H4 (cell line): ENCODE measurements at regions not wholly inside any gene's neighbourhood (a gene's known extent, or its start where the extent isn't known, plus 50 kb on each side); places are given as distances from the start of the nearest gene placed in this dataset.

Experiments used
- DNase-seq: peaks from one replicate; pipeline ENCODE4 v3.0.0-alpha.2; 2015; ENCODE audit warnings: low spot score

DNA sequence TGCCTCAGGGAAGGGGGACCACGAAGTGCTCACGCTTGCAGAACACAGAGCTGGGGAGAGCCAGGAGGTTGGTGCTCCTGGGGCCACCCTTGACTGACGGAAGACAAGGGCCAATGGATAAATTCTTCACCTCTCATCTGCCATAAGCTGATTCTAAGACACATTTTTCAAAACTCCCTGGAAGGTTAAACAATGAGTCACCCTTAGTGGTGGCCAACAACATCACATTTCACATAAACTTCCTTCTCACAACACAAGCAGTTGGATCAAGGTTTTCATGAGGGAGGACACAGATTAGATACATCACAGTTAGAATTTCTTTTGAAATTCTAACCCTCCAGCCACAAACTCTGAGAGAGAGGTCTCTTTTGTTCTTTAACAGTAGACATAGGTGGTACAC is 713.6 kb upstream of the POU3F3 start:
- DNase-seq = peak; percentile 7

DNA sequence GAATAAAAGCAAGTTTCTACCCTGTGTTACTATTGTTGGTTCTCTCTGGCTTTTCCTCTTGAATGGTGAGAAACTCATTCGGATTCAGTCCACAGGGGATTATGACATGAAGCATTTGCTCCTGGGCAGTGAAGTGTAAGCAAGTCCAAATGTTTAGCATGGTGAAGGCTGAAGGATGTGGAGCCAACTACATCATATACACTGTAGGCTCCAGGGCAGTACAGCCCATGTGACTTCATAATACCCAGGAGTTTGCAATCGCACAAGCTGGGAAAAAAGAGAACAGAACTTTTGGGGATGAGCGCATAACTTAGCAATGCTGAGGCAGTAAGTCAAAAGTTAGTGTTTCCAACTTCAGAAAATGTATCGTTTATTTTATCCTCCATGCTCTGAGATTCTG is 695.7 kb upstream of the POU3F3 start:
- no peak for DNase-seq

DNA sequence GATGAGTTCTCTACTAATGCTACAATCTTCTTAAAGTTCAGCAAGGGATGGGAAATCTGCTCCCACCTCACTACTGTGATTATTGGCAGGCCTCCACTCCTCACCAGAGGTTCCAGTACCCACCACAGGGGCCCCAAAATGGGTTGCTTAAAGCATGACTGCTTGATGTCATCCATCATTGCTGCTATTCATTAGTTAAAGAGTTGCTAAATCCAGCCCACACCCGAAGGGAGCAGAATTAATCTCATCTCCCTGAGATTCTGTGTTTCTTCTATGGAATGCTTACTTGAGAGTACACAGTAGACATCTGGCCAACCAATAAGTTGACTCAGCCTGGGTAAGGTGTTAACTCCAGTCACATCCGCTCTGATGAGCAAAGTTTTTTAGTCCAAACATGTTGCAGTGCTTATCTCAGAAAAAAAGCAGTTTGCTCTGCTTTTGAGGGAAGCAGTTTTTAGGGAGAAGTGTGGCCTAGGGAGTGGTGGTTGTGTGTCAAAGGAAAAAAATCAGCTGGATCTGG is 690.2 kb upstream of the POU3F3 start:
- DNase-seq = no peak

DNA sequence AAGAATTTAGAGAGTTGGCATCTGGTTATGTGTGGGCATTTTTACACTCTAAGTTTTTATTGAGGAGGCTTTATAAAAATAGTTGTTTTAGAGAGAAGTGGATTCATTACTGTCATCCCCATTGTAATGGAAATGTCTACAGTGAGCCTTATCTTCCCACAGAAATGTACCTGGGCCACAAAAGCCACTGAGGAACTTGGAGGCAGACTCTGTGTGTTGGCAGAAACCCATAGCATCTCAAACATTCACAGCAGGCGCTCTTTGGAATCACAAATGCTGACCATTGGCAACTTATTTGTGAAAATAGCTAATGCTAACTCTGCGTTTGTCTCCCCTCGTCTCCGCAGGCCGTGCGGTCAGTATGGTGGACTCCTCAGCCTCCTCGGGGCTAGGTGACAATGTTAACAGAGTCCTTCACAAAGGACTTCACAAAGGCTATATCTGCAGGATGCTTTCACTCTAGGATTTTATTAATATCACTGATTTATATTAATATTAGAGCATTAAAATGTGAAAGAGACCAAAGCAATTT is 689.1 kb upstream of the POU3F3 start:
- DNase-seq = no peak

DNA sequence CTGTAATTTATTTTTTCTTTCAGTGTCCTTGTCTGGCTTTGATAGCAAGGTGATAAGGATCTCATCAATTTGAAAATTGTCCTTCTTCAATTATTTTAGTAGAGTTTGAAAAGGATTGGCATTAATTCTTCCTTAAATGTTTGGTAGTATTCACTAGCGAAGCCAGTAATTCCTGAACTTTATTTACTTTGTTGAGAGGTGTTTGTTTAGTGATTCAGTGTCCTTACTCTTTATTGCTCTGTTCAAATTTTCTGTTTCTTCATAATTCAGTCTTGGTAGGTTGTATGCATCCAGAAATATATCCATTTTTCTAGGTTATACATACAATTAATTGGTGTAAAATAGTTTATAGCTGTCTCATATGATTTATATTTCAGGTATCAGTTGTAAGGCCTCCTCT is 676.7 kb upstream of the POU3F3 start:
- DNase-seq = no peak

DNA sequence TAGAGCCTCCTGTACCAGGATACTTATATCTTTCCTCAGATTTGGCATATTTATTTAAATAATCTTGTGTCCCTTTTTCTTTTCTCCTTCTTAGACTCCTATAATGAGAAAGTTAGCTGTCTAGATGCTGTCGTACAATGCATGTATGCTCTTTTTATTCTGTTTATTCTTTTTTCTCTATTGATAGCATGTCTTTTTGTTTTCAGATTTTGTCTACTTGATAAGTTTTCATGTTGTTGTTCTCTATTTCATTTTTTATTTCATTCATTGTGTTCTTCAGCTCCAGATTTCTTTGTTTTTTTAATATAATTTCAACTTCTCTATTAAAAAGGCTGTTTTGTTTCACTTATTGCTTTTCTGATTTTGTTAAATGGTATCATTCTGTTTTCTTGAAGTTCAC is 674.3 kb upstream of the POU3F3 start:
- no peak for DNase-seq

DNA sequence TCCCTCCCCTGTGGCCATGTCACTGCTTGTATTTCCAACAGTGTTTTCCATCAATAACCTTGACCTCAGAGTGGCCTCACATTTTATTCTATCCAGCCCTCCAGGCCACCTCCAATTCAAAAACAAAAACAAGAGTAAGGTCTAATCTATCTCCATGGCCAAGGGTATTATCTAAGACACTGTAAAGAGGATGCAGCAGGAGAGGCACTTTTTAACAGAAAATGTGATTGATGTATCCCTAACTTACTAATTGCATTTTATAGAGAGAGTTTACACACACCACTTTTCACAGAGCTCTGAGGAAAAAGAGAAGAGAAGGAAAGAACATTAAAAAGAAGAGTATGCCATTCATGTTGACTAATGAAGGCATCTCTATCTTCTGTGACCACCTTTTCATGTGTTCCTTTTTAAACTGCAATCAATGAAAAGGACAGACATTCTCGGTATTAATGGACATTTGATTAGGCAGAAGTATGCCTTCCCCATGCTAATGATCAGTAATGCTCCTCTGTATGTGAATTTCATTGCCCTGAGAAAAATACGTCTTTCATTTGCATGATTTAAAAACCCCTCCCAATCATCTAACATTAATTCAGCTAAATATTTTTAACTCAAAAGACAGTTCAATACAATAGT is 653.3 kb upstream of the POU3F3 start:
- no peak for DNase-seq

DNA sequence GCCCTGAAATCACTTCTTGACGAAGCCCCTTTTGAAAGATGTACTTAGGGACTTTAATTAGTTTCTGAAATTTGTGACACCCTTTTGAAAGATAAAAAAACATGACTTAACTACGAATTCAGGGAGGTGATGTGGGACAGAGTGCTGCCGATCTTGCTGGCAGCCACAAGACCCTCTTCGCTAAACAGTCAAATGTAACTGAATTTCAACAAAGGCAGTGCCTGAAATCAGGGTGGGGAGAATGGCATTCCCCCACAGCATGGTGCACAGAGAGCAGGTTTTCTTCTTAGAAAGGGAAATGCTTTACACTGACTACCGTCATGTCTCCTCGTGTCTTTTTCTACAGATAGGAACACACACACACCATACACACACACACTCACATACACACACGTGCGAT is 640.2 kb upstream of the POU3F3 start:
- no peak for DNase-seq

DNA sequence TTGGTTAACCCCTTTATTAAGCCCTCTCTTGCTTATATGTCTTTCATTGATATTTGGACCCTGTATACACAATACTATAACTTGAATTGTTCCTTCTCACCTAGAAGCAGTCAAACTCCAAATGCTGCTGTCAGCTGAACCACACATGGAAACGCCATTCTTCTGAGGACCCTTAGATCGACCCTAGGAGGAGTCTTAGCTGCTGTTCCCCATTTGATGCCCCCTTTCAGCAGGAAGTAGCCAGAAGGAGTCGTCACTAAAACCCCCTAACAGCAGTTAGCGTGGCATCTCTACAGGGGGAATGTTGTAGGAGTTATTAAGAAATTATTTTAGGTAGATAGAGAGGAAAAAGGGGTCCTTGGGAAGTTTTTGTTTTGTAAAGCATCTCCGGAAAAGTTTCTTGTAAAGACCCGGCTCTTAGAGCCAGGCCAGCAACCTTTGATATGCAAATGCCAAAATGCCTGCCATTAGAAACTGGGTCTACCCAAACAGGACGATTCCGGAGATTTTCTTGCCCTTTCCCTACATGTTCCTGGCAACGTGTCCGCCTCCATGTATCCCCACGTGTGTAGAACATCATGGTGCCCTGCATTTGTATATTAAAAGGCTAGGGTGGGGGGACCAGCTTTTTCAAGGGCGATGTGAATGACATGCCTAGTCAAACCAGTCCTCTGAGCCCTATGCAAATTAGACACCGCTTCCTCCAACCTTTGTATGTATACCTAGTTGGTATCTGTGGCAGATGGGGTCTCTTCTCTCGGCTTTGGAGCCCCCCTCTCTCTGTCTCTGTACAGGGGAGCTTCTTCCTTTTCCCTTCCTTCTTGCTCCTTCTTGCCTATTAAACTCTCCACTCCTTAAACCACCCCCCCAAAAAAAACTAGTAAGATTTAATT is 638.4 kb upstream of the POU3F3 start:
- no peak for DNase-seq

DNA sequence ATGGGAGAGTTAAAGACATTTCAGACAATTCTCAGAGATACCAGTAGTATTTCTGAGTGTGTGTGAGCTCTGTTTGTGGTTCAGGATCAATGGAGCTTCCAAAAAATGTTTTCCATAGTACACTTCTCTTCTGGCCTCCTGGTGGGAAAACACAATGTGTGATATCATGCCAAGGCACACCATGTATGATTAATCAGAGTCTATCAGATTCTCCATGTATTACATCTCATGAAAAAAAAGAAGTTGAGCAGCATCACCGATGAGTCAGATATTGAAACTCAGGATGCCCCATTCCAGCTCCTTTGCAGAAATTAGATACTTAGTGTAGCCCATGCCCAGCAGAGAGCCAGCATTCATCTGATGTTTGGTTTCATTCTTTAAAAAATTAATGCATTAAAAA is 620.3 kb upstream of the POU3F3 start:
- DNase-seq = no peak

DNA sequence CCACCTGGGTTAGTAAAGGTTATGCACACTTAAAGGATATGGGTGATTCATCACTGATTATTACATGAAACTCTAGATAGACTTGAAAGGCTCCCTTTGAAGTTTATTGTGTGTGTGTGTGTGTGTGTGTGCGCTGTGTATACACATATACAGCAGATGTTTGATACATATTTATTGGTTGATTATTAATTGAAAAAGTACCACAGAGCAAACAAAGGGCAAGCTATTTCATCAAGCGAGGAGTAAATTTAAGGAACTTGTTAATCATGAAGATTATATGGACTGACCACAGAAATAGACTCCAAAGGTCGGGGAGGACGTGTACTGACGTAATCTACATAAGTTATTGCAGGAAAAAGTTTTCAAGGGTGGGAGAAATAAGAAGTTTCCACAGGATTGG is 617.4 kb upstream of the POU3F3 start:
- DNase-seq = no peak

DNA sequence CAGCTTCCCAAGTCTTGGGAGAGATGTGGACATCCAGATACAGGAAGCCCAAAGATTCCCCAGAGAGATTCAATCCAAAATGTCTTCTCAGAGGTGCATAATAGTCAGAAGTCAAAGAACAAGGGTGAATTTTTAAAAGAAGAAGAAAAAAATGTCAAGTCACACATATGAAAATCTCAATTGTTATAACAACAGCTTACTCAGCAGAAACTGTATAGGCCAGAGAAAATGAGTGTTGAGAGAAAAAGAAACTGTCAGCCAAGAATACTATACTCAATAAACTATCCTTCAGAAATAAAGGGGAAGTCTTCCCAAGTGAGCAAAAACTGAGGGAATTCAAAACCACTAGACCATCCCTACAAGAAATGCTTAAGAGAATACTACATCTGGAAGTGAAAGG is 612.9 kb upstream of the POU3F3 start:
- no peak for DNase-seq

DNA sequence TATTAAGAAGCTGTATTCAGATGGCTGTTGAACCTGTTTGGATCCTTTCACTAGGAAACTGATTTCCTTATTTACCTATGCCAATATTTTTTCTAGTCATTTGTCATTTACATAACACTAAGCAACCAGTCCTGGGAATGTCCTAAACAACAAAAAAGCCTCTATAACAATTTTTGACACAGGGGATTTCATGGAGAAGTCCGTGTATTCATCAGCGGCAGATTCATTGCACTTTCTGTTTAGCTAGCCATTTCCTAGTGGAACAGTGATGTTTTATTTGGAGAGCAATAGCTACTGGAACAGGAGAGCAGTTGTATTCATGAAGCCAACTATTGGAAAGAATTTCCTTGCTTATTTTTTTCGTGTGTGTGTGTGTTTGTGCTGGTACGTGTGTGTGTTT is 604.3 kb upstream of the POU3F3 start:
- DNase-seq = no peak

DNA sequence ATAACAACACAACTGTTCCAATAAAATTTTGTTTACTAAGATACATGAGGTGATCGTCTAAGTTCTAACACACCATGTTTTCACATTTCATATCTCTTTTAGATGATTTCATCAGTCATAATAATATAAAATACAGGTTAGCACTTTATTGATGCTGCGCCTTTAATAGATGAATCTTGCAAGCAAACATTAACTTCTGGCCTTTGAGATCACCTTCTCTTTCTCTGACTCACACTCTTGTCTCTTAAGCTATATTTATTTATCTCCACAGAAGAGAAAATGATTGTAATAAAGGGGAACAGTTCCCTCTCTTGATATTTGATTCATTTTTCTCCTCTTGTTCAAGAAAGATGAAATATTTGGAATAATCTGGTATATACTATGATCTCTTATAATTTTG is 603.3 kb upstream of the POU3F3 start:
- DNase-seq = no peak

DNA sequence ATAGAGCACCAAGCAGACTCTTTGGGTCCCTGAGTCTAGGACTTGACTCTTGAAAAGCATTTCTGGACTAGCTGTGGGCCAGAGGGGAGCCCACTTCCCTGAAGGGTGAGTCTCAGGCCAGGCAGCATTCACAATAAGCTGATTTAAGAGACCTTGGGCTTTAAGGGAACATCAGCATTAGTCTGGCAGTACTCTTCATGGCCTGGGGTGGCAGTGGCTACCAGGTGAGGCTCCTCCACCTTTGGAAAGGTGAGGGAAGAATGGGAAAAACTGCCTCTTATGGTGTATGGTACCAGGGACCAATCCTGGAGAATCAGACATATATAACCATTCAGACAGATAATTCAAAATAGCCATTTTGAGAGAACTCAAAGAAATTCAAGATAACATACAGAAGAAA is 599.9 kb upstream of the POU3F3 start:
- no peak for DNase-seq

DNA sequence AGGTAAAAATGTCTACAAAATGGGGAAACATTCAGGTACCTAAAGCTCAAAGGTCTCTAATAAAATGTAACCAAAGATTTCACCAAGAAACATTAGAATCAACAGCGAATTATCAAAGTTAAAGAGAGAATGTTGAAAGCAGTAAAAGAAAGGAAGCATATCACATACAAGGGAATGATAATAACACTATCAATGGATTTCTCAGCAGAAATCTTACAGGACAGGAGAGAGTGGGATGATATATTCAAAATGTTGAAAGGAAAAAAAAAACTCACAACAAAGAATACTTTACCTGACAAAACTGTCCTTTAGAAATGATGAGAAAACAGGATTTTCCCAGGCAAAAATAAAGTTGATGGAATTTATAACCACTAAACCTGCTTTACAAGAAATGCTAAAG is 591.2 kb upstream of the POU3F3 start:
- no peak for DNase-seq

DNA sequence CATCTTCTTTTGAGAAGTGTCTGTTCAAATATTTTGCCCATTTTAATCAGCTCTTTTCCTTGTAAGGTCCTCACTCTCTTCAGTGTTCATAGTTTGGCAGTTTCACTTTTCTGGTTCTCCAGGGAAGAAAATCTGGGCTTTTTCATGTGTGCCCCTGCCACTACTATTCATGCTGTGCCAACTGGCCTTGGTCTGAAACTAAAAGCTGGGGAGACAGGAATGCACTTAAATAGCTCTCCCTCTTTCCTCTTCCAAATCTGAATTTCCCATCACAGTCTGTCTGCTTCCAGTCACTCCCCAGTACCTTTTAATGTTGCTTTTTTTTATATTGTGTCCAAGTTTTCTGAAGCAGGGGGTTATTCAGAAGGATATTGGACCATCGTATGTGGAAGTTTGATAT is 574.3 kb upstream of the POU3F3 start:
- DNase-seq = no peak

DNA sequence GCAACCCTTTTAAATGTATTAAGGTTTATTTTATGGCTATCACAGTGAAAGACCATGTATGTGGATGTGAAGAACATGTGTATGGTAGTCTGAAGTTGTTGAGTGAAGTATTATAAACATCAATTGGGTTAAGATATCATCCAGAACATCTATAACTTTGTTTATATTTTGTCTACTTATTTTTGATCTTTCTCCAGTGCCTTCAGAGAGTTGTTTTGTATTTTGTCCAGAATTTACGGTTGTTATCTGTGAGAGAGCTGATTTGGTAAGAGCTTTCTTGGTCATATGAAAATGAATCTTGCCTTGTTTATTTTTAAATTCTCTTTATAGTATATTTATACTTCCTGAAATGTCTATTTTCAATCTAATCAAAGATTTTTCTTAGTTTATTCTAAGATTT is 573.7 kb upstream of the POU3F3 start:
- DNase-seq = no peak

DNA sequence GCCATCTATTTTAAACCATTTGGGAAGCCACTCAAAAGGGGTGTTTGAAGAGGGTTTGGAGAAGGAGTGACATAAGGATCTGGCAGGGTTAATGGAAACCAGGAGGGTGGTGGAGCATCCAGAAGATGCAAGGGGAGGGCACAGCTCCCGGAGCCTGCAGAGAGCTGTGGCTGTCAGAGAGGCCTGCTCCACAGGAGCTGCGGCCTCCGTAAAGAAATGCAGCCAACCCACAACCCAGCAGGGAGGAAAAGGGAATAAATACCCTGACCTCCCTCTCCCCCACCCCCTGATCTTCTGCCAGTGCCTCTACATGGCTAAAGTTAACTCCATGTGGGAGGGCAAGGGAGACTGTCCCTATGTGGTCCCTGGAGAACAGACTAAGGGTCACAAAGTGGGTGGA is 567.1 kb upstream of the POU3F3 start:
- DNase-seq = no peak

DNA sequence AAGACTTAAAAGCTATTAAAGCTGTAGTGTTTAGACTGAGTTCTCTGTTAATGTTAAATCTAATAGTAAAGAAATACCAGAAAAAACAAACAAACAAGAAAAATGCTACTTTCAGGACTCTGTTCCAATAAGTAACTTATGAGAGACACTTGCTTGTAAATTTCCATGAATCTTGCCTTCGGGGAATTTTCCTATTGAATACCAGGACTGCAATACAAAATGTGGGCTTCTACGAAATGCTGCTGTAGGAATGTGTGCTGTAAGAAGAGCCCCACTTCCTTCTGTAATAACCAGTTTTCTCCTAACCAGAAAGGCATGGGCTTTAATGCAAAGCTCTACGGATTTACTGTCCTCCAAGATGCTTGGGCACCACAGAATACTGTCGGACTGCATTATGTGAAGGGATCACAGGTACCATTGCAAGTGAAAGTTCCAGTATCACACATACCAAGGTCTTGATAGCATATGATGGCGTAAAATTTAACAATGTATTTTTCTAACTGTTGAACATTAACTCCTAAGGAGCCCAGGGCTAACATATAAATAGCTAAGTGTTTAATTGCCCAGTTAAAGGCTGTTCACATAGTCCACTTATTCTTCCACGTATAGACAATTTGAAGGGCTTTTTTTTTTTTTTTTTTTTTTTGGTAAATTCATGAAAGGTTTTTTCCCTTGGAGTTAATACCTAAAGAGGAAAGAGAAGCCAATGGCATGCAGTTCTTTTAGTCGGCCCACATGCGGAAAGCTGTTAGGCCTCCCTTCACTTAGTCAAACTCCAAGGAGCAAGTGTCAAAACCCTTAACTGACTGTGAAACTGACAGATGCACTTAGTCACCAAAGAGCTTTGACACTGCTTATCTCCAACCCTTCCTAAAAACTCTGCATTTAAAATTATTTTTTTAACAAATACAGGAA is 564.0 kb upstream of the POU3F3 start:
- DNase-seq = no peak

DNA sequence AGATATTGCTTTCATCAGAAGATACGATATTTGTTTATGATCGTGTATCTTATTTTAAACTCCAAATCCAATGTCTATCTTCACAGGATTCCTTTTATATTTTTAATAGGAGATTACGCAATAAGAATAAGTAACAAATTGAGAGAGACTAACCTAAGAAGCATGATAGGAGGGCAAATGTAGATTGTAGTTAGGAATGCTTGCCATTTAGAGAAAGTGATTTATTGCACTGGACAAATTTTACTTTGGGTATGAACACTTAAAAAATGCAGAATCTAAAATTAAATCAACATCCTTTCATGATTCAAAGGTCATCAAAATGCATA is 563.4 kb upstream of the POU3F3 start:
- no peak for DNase-seq

DNA sequence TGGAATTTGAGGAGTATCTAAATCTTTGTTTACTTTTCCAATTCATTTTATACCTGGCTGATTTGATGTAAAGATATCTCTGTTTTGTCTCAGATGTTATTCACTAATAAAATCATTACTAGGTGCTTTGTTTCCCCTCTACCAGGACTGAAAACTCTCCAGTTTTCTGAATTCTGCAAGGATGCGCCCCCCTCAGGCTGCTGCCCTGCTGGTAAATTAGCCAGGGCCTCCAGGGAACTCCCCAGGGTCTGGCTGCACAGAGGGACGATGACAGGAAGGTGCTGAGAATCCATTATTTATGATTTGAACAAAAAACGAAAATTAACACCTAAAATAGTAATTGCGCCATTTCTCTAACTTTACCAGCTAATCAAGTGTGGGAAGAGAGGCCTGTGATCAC is 541.2 kb upstream of the POU3F3 start:
- no peak for DNase-seq
